K562 (cell line): ENCODE measurements at regions not wholly inside any gene's neighbourhood (a gene's known extent, or its start where the extent isn't known, plus 50 kb on each side); places are given as distances from the start of the nearest gene placed in this dataset.
A peak's percentile ranks its signal among the peaks of the same experiment; 100 is the strongest.

Experiments
- ATF7 ChIP-seq: fragments of 450-650 bp; IDR thresholded peaks from 2 replicates; pipeline ENCODE4 v1.7.1; 2014; ENCODE audit warnings: mild to moderate bottlenecking, moderate library complexity
- BRF1 ChIP-seq: IDR thresholded peaks from 3 replicates; pipeline ENCODE4 v1.6.1; 2011; ENCODE audit warnings: borderline replicate concordance, mild to moderate bottlenecking; ENCODE audit not compliant: insufficient read length; ENCODE audit errors: extremely low read depth
- DEAF1 ChIP-seq: fragments of 450-650 bp; formaldehyde crosslinking; IDR thresholded peaks from 2 replicates; pipeline ENCODE4 v1.4.0; 2020; ENCODE audit warnings: mild to moderate bottlenecking, moderate library complexity
- FOXA3 ChIP-seq, 2 experiments: fragments of 450-650 bp in 1 of 2; sonication (generic) in 1 of 2; formaldehyde crosslinking; IDR thresholded peaks in 1 of 2; conservative IDR thresholded peaks in 1 of 2; 2 replicates each; pipeline versions ENCODE4 v1.4.0 to v1.8.0; 2020 to 2022; ENCODE audit warnings: mild to moderate bottlenecking in 2 of 2, missing genetic modification reagents in 1 of 2
- HLTF ChIP-seq: fragments of 450-650 bp; IDR thresholded peaks from 2 replicates; pipeline ENCODE4 v1.6.1; 2016
- MCM7 ChIP-seq, 2 experiments: fragments of 450-650 bp; IDR thresholded peaks; 2 replicates each; pipeline ENCODE4 v1.6.1; 2016 to 2018
- POLR2B ChIP-seq: fragments of 450-650 bp; IDR thresholded peaks from 2 replicates; pipeline ENCODE4 v1.6.1; 2018; ENCODE audit warnings: low read depth; ENCODE audit not compliant: partially characterized antibody
- POLR3G ChIP-seq: IDR thresholded peaks from 2 replicates; pipeline ENCODE4 v1.6.1; 2011; ENCODE audit not compliant: insufficient read length, insufficient replicate concordance; ENCODE audit errors: extremely low read depth
- RBM34 ChIP-seq: fragments of 200-400 bp; formaldehyde crosslinking; IDR thresholded peaks from 2 replicates; pipeline ENCODE4 v1.6.1; 2018; ENCODE audit warnings: low read length, borderline replicate concordance; ENCODE audit not compliant: insufficient read depth
- SMAD2 ChIP-seq: fragments of 150-350 bp; IDR thresholded peaks from 2 replicates; pipeline ENCODE4 v1.6.1; 2014; ENCODE audit warnings: low read depth, mild to moderate bottlenecking, low read length
- SMC3 ChIP-seq: conservative IDR thresholded peaks from 2 replicates; pipeline ENCODE4 v1.6.1; 2011; ENCODE audit warnings: low read depth, low read length, improper control_type of control experiment; ENCODE audit not compliant: insufficient read depth
- YY1 ChIP-seq, 3 experiments: IDR thresholded peaks; 2 replicates each; pipeline ENCODE4 v1.6.1; 2011; ENCODE audit warnings: low read length in 2 of 3, mild to moderate bottlenecking in 2 of 3, moderate library complexity in 2 of 3, borderline replicate concordance in 1 of 3, control low read depth in 1 of 3, low read depth in 1 of 3; ENCODE audit not compliant: insufficient read depth in 3 of 3, insufficient replicate concordance in 2 of 3, control insufficient read depth in 1 of 3, insufficient read length in 1 of 3; ENCODE audit errors: extremely low read depth in 1 of 3
- ZBTB7A ChIP-seq: IDR thresholded peaks from 2 replicates; pipeline ENCODE4 v1.6.1; 2011; ENCODE audit warnings: low read depth, mild to moderate bottlenecking, low read length, moderate library complexity, borderline replicate concordance; ENCODE audit not compliant: control insufficient read depth
- TF ChIP-seq, protein P1 (sequence below), 2 experiments: fragments of 450-650 bp in 1 of 2; sonication (generic) in 1 of 2; formaldehyde crosslinking; conservative IDR thresholded peaks; 2 replicates each; pipeline versions ENCODE4 v1.4.0 to v1.8.1; 2020 to 2022; ENCODE audit warnings: mild to moderate bottlenecking in 1 of 2, missing genetic modification reagents in 1 of 2
- TF ChIP-seq, protein P2 (sequence below), 2 experiments: fragments of 150-350 bp in 1 of 2; IDR thresholded peaks; 2 replicates each; pipeline ENCODE4 v1.6.1; 2012 to 2016; ENCODE audit warnings: low read depth in 2 of 2, low read length in 2 of 2, mild to moderate bottlenecking in 1 of 2, moderate library complexity in 1 of 2
- TF ChIP-seq, protein P3 (sequence below): fragments of 250-450 bp; sonication (Bioruptor Pico); IDR thresholded peaks from 2 replicates; pipeline ENCODE4 v1.5.1; 2021; ENCODE audit warnings: mild to moderate bottlenecking

DNA sequence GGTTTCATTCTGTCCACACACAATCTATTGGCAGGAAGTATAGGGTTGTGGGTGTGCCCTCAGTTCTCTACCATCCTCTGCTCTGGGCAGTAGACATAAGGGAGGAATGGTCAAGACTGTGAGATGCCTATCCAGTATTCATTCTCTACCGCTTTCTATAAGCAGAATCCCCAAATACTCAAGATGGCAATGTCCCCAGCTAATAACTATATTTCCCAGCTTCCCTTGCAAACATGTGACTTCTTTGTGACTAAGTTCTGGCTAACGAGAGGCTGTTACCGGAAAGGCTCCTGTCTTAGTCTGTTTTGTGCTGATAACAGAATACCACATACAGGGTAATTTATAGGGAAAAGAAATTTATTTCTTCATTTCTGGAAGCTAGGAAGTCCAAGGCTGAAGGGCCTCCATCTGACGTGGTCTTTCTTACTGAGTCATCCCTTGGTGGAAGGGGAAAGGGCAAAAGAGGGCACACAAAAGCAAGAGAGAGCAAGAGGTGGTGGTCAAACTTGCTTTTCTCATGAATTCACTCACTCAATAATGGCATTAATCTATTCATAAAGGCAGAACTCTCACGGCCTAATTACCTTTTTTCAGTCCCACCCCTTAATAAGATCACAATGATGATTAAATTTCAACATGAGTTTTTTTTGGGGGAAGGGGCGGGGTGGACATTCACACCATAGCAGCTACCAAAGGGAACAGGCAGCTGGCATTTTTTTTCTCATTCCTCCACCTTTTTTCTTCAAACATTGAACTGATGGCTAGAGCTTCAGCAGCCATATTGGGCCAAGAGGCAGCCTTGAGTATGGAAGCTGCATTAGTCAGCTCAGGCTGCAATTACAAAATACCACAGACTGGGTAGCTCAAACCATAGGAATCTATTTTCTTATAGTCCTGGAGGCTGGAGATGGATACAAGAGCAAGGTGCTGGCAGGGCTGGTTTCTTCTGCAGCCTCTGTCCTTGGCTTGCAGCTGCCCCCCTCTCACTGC lies 109.7 kb upstream of the OR9Q1 start (continued):
- peak in 1 of 3 experiments; percentile 22 for TF ChIP-seq YY1 (IDR thresholded peaks at IDR 0.05; ENCODE audit: borderline replicate concordance in 1 of 3, control insufficient read depth in 1 of 3, extremely low read depth in 1 of 3, insufficient read depth in 3 of 3, insufficient read length in 1 of 3, insufficient replicate concordance in 2 of 3, low read depth in 1 of 3, low read length in 2 of 3)
- TF ChIP-seq HLTF, result no peak
- no peak for TF ChIP-seq SMAD2
- TF ChIP-seq ATF7, result no peak
- TF ChIP-seq BRF1, result no peak
- TF ChIP-seq, protein P1, sequence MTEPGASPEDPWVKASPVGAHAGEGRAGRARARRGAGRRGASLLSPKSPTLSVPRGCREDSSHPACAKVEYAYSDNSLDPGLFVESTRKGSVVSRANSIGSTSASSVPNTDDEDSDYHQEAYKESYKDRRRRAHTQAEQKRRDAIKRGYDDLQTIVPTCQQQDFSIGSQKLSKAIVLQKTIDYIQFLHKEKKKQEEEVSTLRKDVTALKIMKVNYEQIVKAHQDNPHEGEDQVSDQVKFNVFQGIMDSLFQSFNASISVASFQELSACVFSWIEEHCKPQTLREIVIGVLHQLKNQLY (CRISPR knock-in tag; conservative IDR thresholded peaks at IDR 0.05), result no peak
- TF ChIP-seq, protein P2, sequence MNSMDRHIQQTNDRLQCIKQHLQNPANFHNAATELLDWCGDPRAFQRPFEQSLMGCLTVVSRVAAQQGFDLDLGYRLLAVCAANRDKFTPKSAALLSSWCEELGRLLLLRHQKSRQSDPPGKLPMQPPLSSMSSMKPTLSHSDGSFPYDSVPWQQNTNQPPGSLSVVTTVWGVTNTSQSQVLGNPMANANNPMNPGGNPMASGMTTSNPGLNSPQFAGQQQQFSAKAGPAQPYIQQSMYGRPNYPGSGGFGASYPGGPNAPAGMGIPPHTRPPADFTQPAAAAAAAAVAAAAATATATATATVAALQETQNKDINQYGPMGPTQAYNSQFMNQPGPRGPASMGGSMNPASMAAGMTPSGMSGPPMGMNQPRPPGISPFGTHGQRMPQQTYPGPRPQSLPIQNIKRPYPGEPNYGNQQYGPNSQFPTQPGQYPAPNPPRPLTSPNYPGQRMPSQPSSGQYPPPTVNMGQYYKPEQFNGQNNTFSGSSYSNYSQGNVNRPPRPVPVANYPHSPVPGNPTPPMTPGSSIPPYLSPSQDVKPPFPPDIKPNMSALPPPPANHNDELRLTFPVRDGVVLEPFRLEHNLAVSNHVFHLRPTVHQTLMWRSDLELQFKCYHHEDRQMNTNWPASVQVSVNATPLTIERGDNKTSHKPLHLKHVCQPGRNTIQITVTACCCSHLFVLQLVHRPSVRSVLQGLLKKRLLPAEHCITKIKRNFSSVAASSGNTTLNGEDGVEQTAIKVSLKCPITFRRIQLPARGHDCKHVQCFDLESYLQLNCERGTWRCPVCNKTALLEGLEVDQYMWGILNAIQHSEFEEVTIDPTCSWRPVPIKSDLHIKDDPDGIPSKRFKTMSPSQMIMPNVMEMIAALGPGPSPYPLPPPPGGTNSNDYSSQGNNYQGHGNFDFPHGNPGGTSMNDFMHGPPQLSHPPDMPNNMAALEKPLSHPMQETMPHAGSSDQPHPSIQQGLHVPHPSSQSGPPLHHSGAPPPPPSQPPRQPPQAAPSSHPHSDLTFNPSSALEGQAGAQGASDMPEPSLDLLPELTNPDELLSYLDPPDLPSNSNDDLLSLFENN (IDR thresholded peaks at IDR 0.05; ENCODE audit: low read depth in 2 of 2, low read length in 2 of 2), result no peak
- no peak for TF ChIP-seq FOXA3 (CRISPR knock-in tag; conservative IDR thresholded peaks at IDR 0.05 in 1 of 2, IDR thresholded peaks at IDR 0.05 in 1 of 2)
- TF ChIP-seq, protein P3, sequence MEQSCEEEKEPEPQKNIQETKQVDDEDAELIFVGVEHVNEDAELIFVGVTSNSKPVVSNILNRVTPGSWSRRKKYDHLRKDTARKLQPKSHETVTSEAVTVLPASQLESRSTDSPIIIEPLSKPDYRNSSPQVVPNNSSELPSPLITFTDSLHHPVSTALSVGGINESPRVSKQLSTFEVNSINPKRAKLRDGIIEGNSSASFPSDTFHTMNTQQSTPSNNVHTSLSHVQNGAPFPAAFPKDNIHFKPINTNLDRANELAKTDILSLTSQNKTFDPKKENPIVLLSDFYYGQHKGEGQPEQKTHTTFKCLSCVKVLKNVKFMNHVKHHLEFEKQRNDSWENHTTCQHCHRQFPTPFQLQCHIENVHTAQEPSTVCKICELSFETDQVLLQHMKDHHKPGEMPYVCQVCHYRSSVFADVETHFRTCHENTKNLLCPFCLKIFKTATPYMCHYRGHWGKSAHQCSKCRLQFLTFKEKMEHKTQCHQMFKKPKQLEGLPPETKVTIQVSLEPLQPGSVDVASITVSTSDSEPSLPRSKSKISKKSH (CRISPR knock-in tag), result no peak
- TF ChIP-seq POLR3G, result no peak
- no peak for TF ChIP-seq SMC3
- TF ChIP-seq DEAF1 (CRISPR knock-in tag), result no peak
- TF ChIP-seq POLR2B, result no peak
- TF ChIP-seq MCM7 (IDR thresholded peaks at IDR 0.05), result no peak
- TF ChIP-seq ZBTB7A, result no peak
- no peak for TF ChIP-seq RBM34
